ENCODE measurements at regions not wholly inside any gene's neighbourhood (a gene's known extent, or its start where the extent isn't known, plus 50 kb on each side); places are given as distances from the start of the nearest gene placed in this dataset.
"Not testable (repeated sequence)": the region's sequence is repeated elsewhere in the genome, so short reads cannot be mapped to it uniquely, and the experiment has no call there.

- H3K36me3 ChIP-seq: no peaks in the 10 kb centered on the region
- H3K4me3 ChIP-seq: no peak overlapping the region
- no peaks in the 10 kb centered on the region for H3K9me3 ChIP-seq
- DNase-seq: no peak
- H3K27me3 ChIP-seq: no peaks in the 10 kb centered on the region
Observed at GRCh38 chrX:7480721-7481120, 332.8 kb upstream of the PUDP start.

GRCh38 chrX:7462110-7462509 lies 314.2 kb upstream of the PUDP start:
- DNase-seq: no peak
- no peaks in the 10 kb centered on the region for H3K36me3 ChIP-seq
- no peak overlapping the region for H3K4me3 ChIP-seq
- no peaks in the 10 kb centered on the region for H3K27me3 ChIP-seq
- no peaks in the 10 kb centered on the region for H3K9me3 ChIP-seq

- not testable (repeated sequence) for H3K9me3 ChIP-seq, H3K27me3 ChIP-seq, DNase-seq, H3K4me3 ChIP-seq, H3K36me3 ChIP-seq
Observed at GRCh38 chrX:7461051-7461450, 313.1 kb upstream of the PUDP start.

GRCh38 chrX:7447801-7448499 lies 300.0 kb upstream of the PUDP start:
- Histone ChIP-seq H3K4me3 (no peak overlapping the region), H3K36me3 (no peaks in the 10 kb centered on the region), H3K9me3 (no peaks in the 10 kb centered on the region), H3K27me3 (no peaks in the 10 kb centered on the region)
- DNase-seq: no peak

GRCh38 chrX:7446815-7447214 lies 298.9 kb upstream of the PUDP start:
- DNase-seq: no peak
- Histone ChIP-seq H3K4me3 (no peak overlapping the region), H3K27me3 (no peaks in the 10 kb centered on the region), H3K36me3 (no peaks in the 10 kb centered on the region), H3K9me3 (no peaks in the 10 kb centered on the region)

- no peaks in the 10 kb centered on the region for H3K9me3 ChIP-seq
- H3K27me3 ChIP-seq: no peaks in the 10 kb centered on the region
- DNase-seq: no peak
- no peak overlapping the region for H3K4me3 ChIP-seq
- H3K36me3 ChIP-seq: no peaks in the 10 kb centered on the region
Observed at GRCh38 chrX:7444967-7445366, 297.0 kb upstream of the PUDP start.

GRCh38 chrX:7441586-7441985 lies 293.6 kb upstream of the PUDP start:
- no peaks in the 10 kb centered on the region for H3K9me3 ChIP-seq
- DNase-seq: no peak
- no peaks in the 10 kb centered on the region for H3K27me3 ChIP-seq
- no peak overlapping the region for H3K4me3 ChIP-seq
- no peaks in the 10 kb centered on the region for H3K36me3 ChIP-seq

- H3K36me3 ChIP-seq: no peaks in the 10 kb centered on the region
- H3K27me3 ChIP-seq: no peaks in the 10 kb centered on the region
- DNase-seq: no peak
- no peak overlapping the region for H3K4me3 ChIP-seq
- H3K9me3 ChIP-seq: no peaks in the 10 kb centered on the region
Observed at GRCh38 chrX:7435822-7436221, 287.9 kb upstream of the PUDP start.

GRCh38 chrX:7432901-7433300 lies 284.9 kb upstream of the PUDP start:
- no peaks in the 10 kb centered on the region for H3K9me3 ChIP-seq
- DNase-seq: no peak
- no peak overlapping the region for H3K4me3 ChIP-seq
- no peaks in the 10 kb centered on the region for H3K27me3 ChIP-seq
- no peaks in the 10 kb centered on the region for H3K36me3 ChIP-seq

GRCh38 chrX:7420717-7421116 lies 272.8 kb upstream of the PUDP start:
- no peaks in the 10 kb centered on the region for H3K27me3 ChIP-seq

GRCh38 chrX:7414753-7415152 lies 266.8 kb upstream of the PUDP start:
- no peak overlapping the region for H3K4me3 ChIP-seq
- H3K36me3 ChIP-seq: no peaks in the 10 kb centered on the region
- H3K27me3 ChIP-seq: no peaks in the 10 kb centered on the region
- H3K9me3 ChIP-seq: no peaks in the 10 kb centered on the region
- no peak for DNase-seq

More at GRCh38 chrX:7420717-7421116, 272.8 kb upstream of the PUDP start:
- Histone ChIP-seq H3K4me3 (no peak overlapping the region), H3K36me3 (no peaks in the 10 kb centered on the region), H3K9me3 (no peaks in the 10 kb centered on the region)
- DNase-seq: no peak

GRCh38 chrX:7412840-7413239 lies 264.9 kb upstream of the PUDP start:
- Histone ChIP-seq H3K36me3 (no peaks in the 10 kb centered on the region), H3K9me3 (no peaks in the 10 kb centered on the region), H3K4me3 (no peak overlapping the region), H3K27me3 (no peaks in the 10 kb centered on the region)
- no peak for DNase-seq

GRCh38 chrX:7409866-7410265 lies 261.9 kb upstream of the PUDP start:
- Histone ChIP-seq H3K9me3 (no peaks in the 10 kb centered on the region), H3K4me3 (no peak overlapping the region), H3K36me3 (no peaks in the 10 kb centered on the region), H3K27me3 (no peaks in the 10 kb centered on the region)
- no peak for DNase-seq

- Histone ChIP-seq H3K4me3 (no peak overlapping the region), H3K27me3 (no peaks in the 10 kb centered on the region), H3K36me3 (no peaks in the 10 kb centered on the region), H3K9me3 (no peaks in the 10 kb centered on the region)
- no peak for DNase-seq
Observed at GRCh38 chrX:7399373-7399772, 251.4 kb upstream of the PUDP start.

- Histone ChIP-seq H3K36me3 (no peaks in the 10 kb centered on the region), H3K9me3 (no peaks in the 10 kb centered on the region), H3K27me3 (no peaks in the 10 kb centered on the region), H3K4me3 (no peak overlapping the region)
- no peak for DNase-seq
Observed at GRCh38 chrX:7390441-7390840, 242.5 kb upstream of the PUDP start.

GRCh38 chrX:7389576-7389975 lies 241.6 kb upstream of the PUDP start:
- no peaks in the 10 kb centered on the region for H3K27me3 ChIP-seq
- no peak overlapping the region for H3K4me3 ChIP-seq
- no peaks in the 10 kb centered on the region for H3K36me3 ChIP-seq
- H3K9me3 ChIP-seq: no peaks in the 10 kb centered on the region
- DNase-seq: no peak

- Histone ChIP-seq H3K4me3 (no peak overlapping the region), H3K36me3 (no peaks in the 10 kb centered on the region), H3K9me3 (no peaks in the 10 kb centered on the region), H3K27me3 (no peaks in the 10 kb centered on the region)
- DNase-seq: no peak
Observed at GRCh38 chrX:7385131-7385530, 237.2 kb upstream of the PUDP start.

GRCh38 chrX:7378406-7378805 lies 230.5 kb upstream of the PUDP start:
- Histone ChIP-seq H3K9me3 (no peaks in the 10 kb centered on the region; the same call in 1 of the 2 replicates), H3K36me3 (no peaks in the 10 kb centered on the region), H3K27me3 (no peaks in the 10 kb centered on the region), H3K4me3 (no peak overlapping the region)
- DNase-seq: no peak
